Vagina (tissue), 2 donors: ENCODE measurements at regions not wholly inside any gene's neighbourhood (a gene's known extent, or its start where the extent isn't known, plus 50 kb on each side); places are given as distances from the start of the nearest gene placed in this dataset.

ENCODE experiments used
- DNase-seq, 2 donors: peaks; one replicate each; pipeline ENCODE4 v3.0.0-alpha.2; 2017; ENCODE audit errors: extremely low spot score in 2 of 2
- H3K27ac ChIP-seq: fragments of 200-600 bp; sonication (generic); one replicate; pipeline ENCODE4 v1.5.1; 2019
- H3K27me3 ChIP-seq: fragments of 200-600 bp; sonication (generic); one replicate; pipeline ENCODE4 v1.5.1; 2019
- H3K36me3 ChIP-seq, 2 donors: fragments of 200-600 bp; sonication (generic); one replicate each; pipeline ENCODE4 v1.5.1; 2017 to 2019
- H3K4me1 ChIP-seq: fragments of 200-600 bp; sonication (generic); one replicate; pipeline ENCODE4 v1.5.1; 2019
- H3K4me3 ChIP-seq, 2 donors: fragments of 200-600 bp; sonication (generic); 1 replicate in 1 of 2; 2 replicates in 1 of 2; pipeline ENCODE4 v1.5.1; 2016 to 2019
- H3K9me3 ChIP-seq: fragments of 200-600 bp; sonication (generic); one replicate; pipeline ENCODE4 v1.5.1; 2019
- POLR2A ChIP-seq, 2 donors: fragments of 450-650 bp; IDR thresholded peaks; one replicate each; pipeline ENCODE4 v1.6.1; 2017; ENCODE audit warnings: antibody characterized with exemption in 2 of 2, mild to moderate bottlenecking in 2 of 2, moderate library complexity in 2 of 2
- POLR2AphosphoS5 ChIP-seq, 2 donors: sonication (generic); formaldehyde crosslinking; IDR thresholded peaks; one replicate each; pipeline ENCODE4 v1.9.0; 2017; ENCODE audit warnings: antibody characterized with exemption in 2 of 2, mild to moderate bottlenecking in 2 of 2, low read depth in 1 of 2; ENCODE audit not compliant: insufficient read depth in 1 of 2
- intact Hi-C: fragments of 100-400 bp; cut with DNase I; formaldehyde crosslinking; loops from one replicate; pipeline ENCODE4 v1.15.1; 2023
- TF ChIP-seq, protein P1 (sequence below), 3 experiments: fragments of 450-650 bp in 2 of 3; fragments of 200-600 bp in 1 of 3; sonication (generic) in 1 of 3; IDR thresholded peaks; one replicate each; pipeline ENCODE4 v1.5.1; 2017 to 2019; ENCODE audit warnings: antibody characterized with exemption in 3 of 3, mild to moderate bottlenecking in 2 of 3, moderate library complexity in 2 of 3

DNA sequence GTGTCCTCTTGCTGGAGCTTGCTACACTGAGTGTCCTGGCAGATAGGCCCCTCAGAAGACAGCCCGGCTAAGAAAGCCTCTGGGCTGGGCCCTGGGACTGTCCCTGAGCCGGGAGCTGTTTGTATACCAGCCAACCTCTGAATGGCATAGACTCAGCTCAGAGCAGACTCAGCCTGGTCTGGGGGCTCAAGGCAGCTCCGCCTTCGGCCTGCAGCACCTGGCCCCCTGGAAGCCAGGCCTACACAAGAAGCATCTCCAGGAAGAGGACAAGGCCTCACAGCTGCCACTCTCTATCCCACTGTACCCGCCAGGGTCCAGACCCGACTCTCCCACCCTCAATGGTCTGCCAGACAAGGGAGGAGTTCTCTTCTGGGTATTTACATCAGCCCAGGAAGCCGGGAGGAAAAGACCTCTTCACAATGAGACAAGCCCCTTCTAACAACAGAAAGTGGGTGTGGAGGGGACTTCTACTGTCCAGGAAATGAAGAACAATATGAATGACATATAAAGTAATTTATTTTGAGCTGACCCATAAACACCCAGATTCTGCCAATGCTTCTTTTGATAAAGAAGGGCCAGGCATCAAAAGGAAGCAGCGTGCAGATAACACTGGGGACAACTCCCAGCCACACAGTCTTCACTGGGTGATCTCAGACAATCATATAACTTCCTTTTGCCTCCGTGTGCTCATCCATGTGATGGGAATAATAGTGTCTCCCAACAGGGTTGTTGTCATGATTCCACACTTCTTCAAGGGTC lies 110.2 kb downstream of the TPRA1 start:
- no peak for TF ChIP-seq POLR2AphosphoS5 (IDR thresholded peaks at IDR 0.05; ENCODE audit: insufficient read depth in 1 of 2, low read depth in 1 of 2)
- no peaks in the 10 kb centered on the region for H3K27me3 ChIP-seq
- no peak overlapping the region for H3K27ac ChIP-seq
- intact Hi-C loops, result no loop called here
- H3K4me1 ChIP-seq, result no peaks in the 10 kb centered on the region
- no peak overlapping the region for H3K4me3 ChIP-seq
- no peak for DNase-seq
- no peaks in the 10 kb centered on the region for H3K36me3 ChIP-seq
- H3K9me3 ChIP-seq, result no peaks in the 10 kb centered on the region

DNA sequence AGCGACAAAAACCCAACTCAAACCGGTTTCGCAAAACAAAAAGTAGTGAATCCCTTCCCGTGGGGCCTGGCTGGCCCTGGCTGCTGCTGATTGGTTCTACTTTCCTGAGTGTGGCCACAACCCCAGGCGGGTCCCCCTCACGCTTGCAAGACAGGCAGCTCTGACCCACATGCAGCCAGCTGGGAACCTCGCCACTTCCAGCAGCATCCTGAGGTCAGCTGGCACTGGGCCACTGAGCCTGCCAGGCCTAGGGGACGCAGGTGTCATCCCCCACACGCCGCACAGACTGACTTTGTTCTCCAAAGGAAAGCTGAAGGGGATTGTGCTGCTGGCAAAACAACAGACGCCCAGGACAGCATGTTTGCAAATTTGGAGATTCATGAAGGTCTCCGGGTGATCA lies 111.1 kb downstream of the TPRA1 start:
- Histone ChIP-seq H3K4me1 (no peaks in the 10 kb centered on the region), H3K4me3 (no peak overlapping the region), H3K9me3 (no peaks in the 10 kb centered on the region), H3K27ac (no peak overlapping the region), H3K27me3 (no peaks in the 10 kb centered on the region), H3K36me3 (no peaks in the 10 kb centered on the region)
- DNase-seq, result no peak
- TF ChIP-seq, protein P1, sequence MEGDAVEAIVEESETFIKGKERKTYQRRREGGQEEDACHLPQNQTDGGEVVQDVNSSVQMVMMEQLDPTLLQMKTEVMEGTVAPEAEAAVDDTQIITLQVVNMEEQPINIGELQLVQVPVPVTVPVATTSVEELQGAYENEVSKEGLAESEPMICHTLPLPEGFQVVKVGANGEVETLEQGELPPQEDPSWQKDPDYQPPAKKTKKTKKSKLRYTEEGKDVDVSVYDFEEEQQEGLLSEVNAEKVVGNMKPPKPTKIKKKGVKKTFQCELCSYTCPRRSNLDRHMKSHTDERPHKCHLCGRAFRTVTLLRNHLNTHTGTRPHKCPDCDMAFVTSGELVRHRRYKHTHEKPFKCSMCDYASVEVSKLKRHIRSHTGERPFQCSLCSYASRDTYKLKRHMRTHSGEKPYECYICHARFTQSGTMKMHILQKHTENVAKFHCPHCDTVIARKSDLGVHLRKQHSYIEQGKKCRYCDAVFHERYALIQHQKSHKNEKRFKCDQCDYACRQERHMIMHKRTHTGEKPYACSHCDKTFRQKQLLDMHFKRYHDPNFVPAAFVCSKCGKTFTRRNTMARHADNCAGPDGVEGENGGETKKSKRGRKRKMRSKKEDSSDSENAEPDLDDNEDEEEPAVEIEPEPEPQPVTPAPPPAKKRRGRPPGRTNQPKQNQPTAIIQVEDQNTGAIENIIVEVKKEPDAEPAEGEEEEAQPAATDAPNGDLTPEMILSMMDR (IDR thresholded peaks at IDR 0.05), result no peak
- TF ChIP-seq POLR2AphosphoS5 (IDR thresholded peaks at IDR 0.05; ENCODE audit: insufficient read depth in 1 of 2, low read depth in 1 of 2), result no peak
- TF ChIP-seq POLR2A (IDR thresholded peaks at IDR 0.05), result no peak
- intact Hi-C loops, result no loop called here

DNA sequence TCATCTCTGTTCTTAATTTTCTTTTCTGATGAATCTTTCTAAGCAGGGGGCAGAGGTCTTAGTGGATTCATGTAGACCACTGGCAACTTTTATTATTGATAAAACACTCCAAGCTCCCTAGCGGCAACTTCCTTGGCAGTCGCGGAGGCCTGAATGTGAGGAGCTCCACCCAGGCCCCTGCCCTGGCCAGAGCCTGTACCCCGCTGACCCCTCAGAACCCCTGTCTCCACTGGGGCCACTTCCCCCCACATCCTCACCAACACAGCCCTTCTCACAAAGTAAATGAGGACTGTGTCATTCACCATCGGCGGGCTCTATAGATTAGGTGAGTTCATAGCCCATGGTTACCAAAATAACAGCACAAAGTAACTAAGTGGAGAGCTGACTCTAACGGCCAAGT lies 111.6 kb downstream of the TPRA1 start:
- Histone ChIP-seq H3K9me3 (no peaks in the 10 kb centered on the region), H3K27ac (no peak overlapping the region), H3K36me3 (no peaks in the 10 kb centered on the region), H3K27me3 (no peaks in the 10 kb centered on the region), H3K4me1 (no peaks in the 10 kb centered on the region), H3K4me3 (no peak overlapping the region)
- intact Hi-C loops, result no loop called here
- no peak for DNase-seq
- TF ChIP-seq POLR2AphosphoS5 (IDR thresholded peaks at IDR 0.05; ENCODE audit: insufficient read depth in 1 of 2, low read depth in 1 of 2) (no peak), POLR2A (IDR thresholded peaks at IDR 0.05) (no peak)
- TF ChIP-seq, protein P1 (IDR thresholded peaks at IDR 0.05), result no peak

DNA sequence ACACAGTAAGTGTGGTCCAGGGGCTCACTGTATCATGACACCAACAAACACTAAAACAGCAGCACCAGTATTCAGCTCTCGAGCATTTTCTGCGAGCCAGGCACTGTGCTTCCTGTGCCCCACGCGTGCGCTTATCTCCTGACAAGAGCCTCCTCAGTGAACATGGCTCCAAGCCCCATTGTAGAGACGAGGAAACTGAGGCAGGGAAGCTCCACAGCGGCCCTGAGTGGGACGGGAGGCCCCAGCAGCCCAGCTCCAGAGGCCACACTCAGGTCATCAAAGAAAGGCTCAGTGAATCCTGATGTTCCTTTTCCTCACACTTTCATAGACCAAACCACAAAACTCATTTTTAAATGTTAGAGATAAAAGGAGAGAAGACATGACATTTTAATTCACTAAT lies 113.1 kb downstream of the TPRA1 start:
- TF ChIP-seq, protein P1 (IDR thresholded peaks at IDR 0.05), result no peak
- TF ChIP-seq POLR2AphosphoS5 (IDR thresholded peaks at IDR 0.05; ENCODE audit: insufficient read depth in 1 of 2, low read depth in 1 of 2) (no peak), POLR2A (IDR thresholded peaks at IDR 0.05) (no peak)
- H3K4me3 ChIP-seq, result no peak overlapping the region
- H3K4me1 ChIP-seq, result no peaks in the 10 kb centered on the region
- no peaks in the 10 kb centered on the region for H3K36me3 ChIP-seq
- intact Hi-C loops, result no loop called here
- no peak overlapping the region for H3K27ac ChIP-seq
- H3K9me3 ChIP-seq, result no peaks in the 10 kb centered on the region
- DNase-seq, result no peak
- no peaks in the 10 kb centered on the region for H3K27me3 ChIP-seq

DNA sequence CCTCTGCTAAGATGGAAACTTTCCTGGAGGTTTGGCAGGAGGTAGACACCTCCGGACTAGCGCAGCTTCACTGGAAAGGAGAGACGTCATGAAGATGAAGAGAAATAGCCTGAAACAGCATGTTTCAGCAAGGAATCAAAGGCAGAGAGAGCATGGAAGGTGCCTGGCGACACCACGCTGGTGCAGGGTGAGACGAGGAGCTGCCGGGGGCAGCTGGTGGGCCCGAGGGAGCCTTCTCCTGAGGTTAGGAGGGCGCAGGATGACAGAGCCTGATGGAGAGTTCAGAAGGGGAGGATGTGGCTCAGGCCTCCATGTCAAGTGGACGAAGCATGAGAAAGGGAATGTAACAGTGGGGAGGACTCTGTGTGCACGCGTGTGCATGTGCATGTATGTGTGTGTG lies 113.6 kb downstream of the TPRA1 start:
- no peak for DNase-seq
- Histone ChIP-seq H3K27me3 (no peaks in the 10 kb centered on the region), H3K27ac (no peak overlapping the region), H3K4me1 (no peaks in the 10 kb centered on the region), H3K4me3 (no peak overlapping the region), H3K9me3 (no peaks in the 10 kb centered on the region), H3K36me3 (no peaks in the 10 kb centered on the region)
- intact Hi-C loops, result no loop called here
- TF ChIP-seq POLR2A (IDR thresholded peaks at IDR 0.05) (no peak), POLR2AphosphoS5 (IDR thresholded peaks at IDR 0.05; ENCODE audit: insufficient read depth in 1 of 2, low read depth in 1 of 2) (no peak)
- TF ChIP-seq, protein P1 (IDR thresholded peaks at IDR 0.05), result no peak
